OCI-LY1 (cell line): ENCODE measurements at regions not wholly inside any gene's neighbourhood (a gene's known extent, or its start where the extent isn't known, plus 50 kb on each side); places are given as distances from the start of the nearest gene placed in this dataset.

Experiments
- EZH2 ChIP-seq: fragments of 200-600 bp; sonication (generic), shearing (Covaris generic); IDR thresholded peaks from 2 replicates; pipeline ENCODE4 v1.8.0; 2017; ENCODE audit warnings: borderline replicate concordance, mixed run types, mild to moderate bottlenecking, antibody characterized with exemption, low read length, moderate library complexity, mixed read lengths
- TF ChIP-seq, protein P1 (sequence below): fragments of 200-600 bp; sonication (generic), shearing (Covaris generic); IDR thresholded peaks from 2 replicates; pipeline ENCODE4 v1.5.1; 2017; ENCODE audit warnings: mild to moderate bottlenecking, antibody characterized with exemption, low read length, moderate library complexity, mixed read lengths

DNA sequence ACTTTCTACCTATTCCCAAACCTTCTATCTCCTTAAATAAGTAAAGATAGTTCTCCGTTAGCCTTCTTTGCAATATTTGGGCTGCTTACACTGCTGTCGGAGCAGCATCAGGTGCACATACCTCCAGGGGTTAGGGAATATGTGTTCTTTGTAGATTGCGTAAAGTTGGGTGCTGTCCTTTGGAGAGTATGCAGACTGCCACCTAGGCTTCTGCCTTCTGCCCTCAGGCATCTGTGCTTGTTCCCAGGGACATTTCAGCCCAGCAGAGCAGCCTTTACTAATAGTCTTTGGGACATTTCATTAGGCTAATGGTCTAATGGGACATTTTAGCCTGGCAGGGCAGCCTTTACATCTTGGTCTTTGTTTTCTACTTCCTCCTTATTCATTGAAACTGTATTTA, 260.6 kb downstream of the TPBG start:
- TF ChIP-seq, protein P1, sequence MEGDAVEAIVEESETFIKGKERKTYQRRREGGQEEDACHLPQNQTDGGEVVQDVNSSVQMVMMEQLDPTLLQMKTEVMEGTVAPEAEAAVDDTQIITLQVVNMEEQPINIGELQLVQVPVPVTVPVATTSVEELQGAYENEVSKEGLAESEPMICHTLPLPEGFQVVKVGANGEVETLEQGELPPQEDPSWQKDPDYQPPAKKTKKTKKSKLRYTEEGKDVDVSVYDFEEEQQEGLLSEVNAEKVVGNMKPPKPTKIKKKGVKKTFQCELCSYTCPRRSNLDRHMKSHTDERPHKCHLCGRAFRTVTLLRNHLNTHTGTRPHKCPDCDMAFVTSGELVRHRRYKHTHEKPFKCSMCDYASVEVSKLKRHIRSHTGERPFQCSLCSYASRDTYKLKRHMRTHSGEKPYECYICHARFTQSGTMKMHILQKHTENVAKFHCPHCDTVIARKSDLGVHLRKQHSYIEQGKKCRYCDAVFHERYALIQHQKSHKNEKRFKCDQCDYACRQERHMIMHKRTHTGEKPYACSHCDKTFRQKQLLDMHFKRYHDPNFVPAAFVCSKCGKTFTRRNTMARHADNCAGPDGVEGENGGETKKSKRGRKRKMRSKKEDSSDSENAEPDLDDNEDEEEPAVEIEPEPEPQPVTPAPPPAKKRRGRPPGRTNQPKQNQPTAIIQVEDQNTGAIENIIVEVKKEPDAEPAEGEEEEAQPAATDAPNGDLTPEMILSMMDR, result no peak
- no peak for TF ChIP-seq EZH2
